Mesendoderm (in vitro differentiated cells): ENCODE measurements at regions not wholly inside any gene's neighbourhood (a gene's known extent, or its start where the extent isn't known, plus 50 kb on each side); places are given as distances from the start of the nearest gene placed in this dataset.

ENCODE experiments used
- DNase-seq: peaks from one replicate; pipeline ENCODE4 v3.0.0; 2013
- H2AK5ac ChIP-seq: 2 replicates; pipeline ENCODE4 v1.6.1; 2013; ENCODE audit warnings: low read length, inconsistent platforms
- H2BK120ac ChIP-seq: 2 replicates; pipeline ENCODE4 v1.6.1; 2013; ENCODE audit warnings: low read depth, mild to moderate bottlenecking, low read length, moderate library complexity, mixed read lengths
- H2BK15ac ChIP-seq: replicated peaks from 2 replicates; pipeline ENCODE4 v1.6.1; 2013; ENCODE audit warnings: low read depth, mild to moderate bottlenecking, moderate library complexity
- H2BK5ac ChIP-seq: 2 replicates; pipeline ENCODE4 v1.6.1; 2013; ENCODE audit warnings: low read length, inconsistent platforms
- H3K18ac ChIP-seq: 2 replicates; pipeline ENCODE4 v1.6.1; 2013; ENCODE audit warnings: mild to moderate bottlenecking, low read length, mixed read lengths
- H3K23ac ChIP-seq: one replicate; pipeline ENCODE4 v1.6.1; 2013; ENCODE audit warnings: low read length
- H3K27ac ChIP-seq: 2 replicates; pipeline ENCODE4 v1.5.1; 2013; ENCODE audit warnings: low read depth, mild to moderate bottlenecking, inconsistent platforms, low read length, moderate library complexity
- H3K27me3 ChIP-seq: 2 replicates; pipeline ENCODE4 v1.6.1; 2013; ENCODE audit warnings: low read length, control low read depth, mild to moderate bottlenecking, inconsistent platforms; ENCODE audit not compliant: insufficient read depth, poor library complexity
- H3K36me3 ChIP-seq: 2 replicates; pipeline ENCODE4 v1.6.1; 2013; ENCODE audit warnings: low read length, inconsistent platforms; ENCODE audit not compliant: control insufficient read depth, insufficient read depth
- H3K4ac ChIP-seq: one replicate; pipeline ENCODE4 v1.6.1; 2013; ENCODE audit warnings: low read depth, mild to moderate bottlenecking, low read length, moderate library complexity
- H3K4me1 ChIP-seq: 2 replicates; pipeline ENCODE4 v1.6.1; 2013; ENCODE audit warnings: low read depth, low read length, inconsistent platforms; ENCODE audit not compliant: control insufficient read depth
- H3K4me2 ChIP-seq: 2 replicates; pipeline ENCODE4 v1.6.1; 2013; ENCODE audit warnings: low read length
- H3K4me3 ChIP-seq: 2 replicates; pipeline ENCODE4 v1.5.1; 2013; ENCODE audit warnings: mild to moderate bottlenecking, low read length
- H3K56ac ChIP-seq: one replicate; pipeline ENCODE4 v1.6.1; 2013; ENCODE audit warnings: low read length
- H3K79me1 ChIP-seq: 2 replicates; pipeline ENCODE4 v1.6.1; 2013; ENCODE audit warnings: low read length, inconsistent platforms
- H3K79me2 ChIP-seq: 2 replicates; pipeline ENCODE4 v1.6.1; 2013; ENCODE audit warnings: mild to moderate bottlenecking, low read length; ENCODE audit not compliant: control insufficient read depth, insufficient read depth
- H3K9ac ChIP-seq: 2 replicates; pipeline ENCODE4 v1.6.1; 2013; ENCODE audit warnings: low read length, inconsistent platforms
- H4K5ac ChIP-seq: one replicate; pipeline ENCODE4 v1.6.1; 2013; ENCODE audit warnings: low read length
- H4K8ac ChIP-seq: one replicate; pipeline ENCODE4 v1.6.1; 2013; ENCODE audit warnings: low read depth, mild to moderate bottlenecking, control low read depth, low read length, moderate library complexity
- WGBS: extraction: QIAGEN DNeasy Blood & Tissue Kit; methylation state at CpG from one replicate; pipeline ENCODE4 v1.1.7; 2013; ENCODE audit warnings: low lambda C conversion rate, missing lambda C conversion rate; ENCODE audit not compliant: insufficient coverage; ENCODE audit errors: extremely low coverage; 5-methylcytosine and 5-hydroxymethylcytosine counted together

- Histone ChIP-seq H2BK5ac (no peak overlapping the region), H2AK5ac (no peak overlapping the region), H3K9ac (no peak overlapping the region), H3K4me3 (no peak overlapping the region), H2BK120ac (no peak overlapping the region), H3K4ac (no peak overlapping the region), H3K27me3 (no peaks in the 10 kb centered on the region), H3K18ac (no peak overlapping the region), H4K8ac (no peak overlapping the region), H3K27ac (no peak overlapping the region), H3K36me3 (no peaks in the 10 kb centered on the region), H4K5ac (no peak overlapping the region), H3K56ac (no peak overlapping the region), H3K4me1 (no peaks in the 10 kb centered on the region), H3K79me1 (no peaks in the 10 kb centered on the region), H3K79me2 (no peaks in the 10 kb centered on the region), H3K4me2 (no peak overlapping the region), H2BK15ac (no peak overlapping the region), H3K23ac (no peak overlapping the region)
- no peak for DNase-seq
- WGBS, result no CpG with 5 or more reads among the region's 7 CpGs
Observed at GRCh38 chr15:70561885-70562284, 201.5 kb downstream of the UACA start.

GRCh38 chr15:70560617-70561328, 202.6 kb downstream of the UACA start:
- no peak for DNase-seq
- WGBS, result no CpG with 5 or more reads among the region's 4 CpGs
- H3K23ac ChIP-seq, result no peak overlapping the region

GRCh38 chr15:70559265-70560239, 203.8 kb downstream of the UACA start:
- Histone ChIP-seq H4K8ac (no peak overlapping the region), H3K4ac (no peak overlapping the region), H4K5ac (no peak overlapping the region), H3K23ac (no peak overlapping the region), H3K4me1 (no peaks in the 10 kb centered on the region), H3K36me3 (no peaks in the 10 kb centered on the region), H3K79me2 (no peaks in the 10 kb centered on the region), H2AK5ac (no peak overlapping the region), H3K27ac (no peak overlapping the region), H3K9ac (no peak overlapping the region), H3K56ac (no peak overlapping the region), H3K18ac (no peak overlapping the region), H3K79me1 (no peaks in the 10 kb centered on the region), H2BK120ac (no peak overlapping the region), H3K27me3 (no peaks in the 10 kb centered on the region), H3K4me3 (no peak overlapping the region), H3K4me2 (no peak overlapping the region), H2BK5ac (no peak overlapping the region), H2BK15ac (no peak overlapping the region)
- no peak for DNase-seq
- WGBS, result no CpG with 5 or more reads among the region's 20 CpGs

More at GRCh38 chr15:70560617-70561328, 202.6 kb downstream of the UACA start:
- Histone ChIP-seq H3K9ac (no peak overlapping the region), H3K27ac (no peak overlapping the region), H2BK5ac (no peak overlapping the region), H3K79me1 (no peaks in the 10 kb centered on the region), H3K27me3 (no peaks in the 10 kb centered on the region), H3K4ac (no peak overlapping the region), H4K8ac (no peak overlapping the region), H3K4me2 (no peak overlapping the region), H2BK15ac (no peak overlapping the region), H4K5ac (no peak overlapping the region), H2AK5ac (no peak overlapping the region), H3K18ac (no peak overlapping the region), H3K56ac (no peak overlapping the region), H2BK120ac (no peak overlapping the region), H3K4me3 (no peak overlapping the region), H3K4me1 (no peaks in the 10 kb centered on the region), H3K79me2 (no peaks in the 10 kb centered on the region), H3K36me3 (no peaks in the 10 kb centered on the region)

- H3K56ac ChIP-seq, result no peak overlapping the region
- no peak overlapping the region for H2AK5ac ChIP-seq
- H3K18ac ChIP-seq, result no peak overlapping the region
- H3K79me1 ChIP-seq, result no peaks in the 10 kb centered on the region
- 100% methylated on average over 1 of the region's 10 CpGs for WGBS
- no peak overlapping the region for H2BK120ac ChIP-seq
- H3K4me1 ChIP-seq, result no peaks in the 10 kb centered on the region
- no peak overlapping the region for H3K9ac ChIP-seq
- H2BK15ac ChIP-seq, result no peak overlapping the region
- no peak overlapping the region for H3K4ac ChIP-seq
- no peak overlapping the region for H4K5ac ChIP-seq
- no peak overlapping the region for H4K8ac ChIP-seq
- no peak overlapping the region for H3K4me2 ChIP-seq
- H3K4me3 ChIP-seq, result no peak overlapping the region
- H3K27me3 ChIP-seq, result no peaks in the 10 kb centered on the region
- no peak overlapping the region for H2BK5ac ChIP-seq
- H3K79me2 ChIP-seq, result no peaks in the 10 kb centered on the region
- no peak overlapping the region for H3K23ac ChIP-seq
- no peak overlapping the region for H3K27ac ChIP-seq
- H3K36me3 ChIP-seq, result no peaks in the 10 kb centered on the region
- no peak for DNase-seq
Observed at GRCh38 chr15:70558406-70559264, 204.7 kb downstream of the UACA start.

GRCh38 chr15:70557521-70558258, 205.7 kb downstream of the UACA start:
- Histone ChIP-seq H3K27me3 (no peaks in the 10 kb centered on the region), H3K4me1 (no peaks in the 10 kb centered on the region), H3K18ac (no peak overlapping the region), H4K5ac (no peak overlapping the region), H3K36me3 (no peaks in the 10 kb centered on the region), H3K79me1 (no peaks in the 10 kb centered on the region), H3K4ac (no peak overlapping the region), H3K56ac (no peak overlapping the region), H3K79me2 (no peaks in the 10 kb centered on the region), H2AK5ac (no peak overlapping the region), H4K8ac (no peak overlapping the region), H2BK5ac (no peak overlapping the region), H3K9ac (no peak overlapping the region), H2BK120ac (no peak overlapping the region), H3K23ac (no peak overlapping the region), H3K4me2 (no peak overlapping the region), H3K4me3 (no peak overlapping the region), H2BK15ac (no peak overlapping the region), H3K27ac (no peak overlapping the region)
- DNase-seq, result no peak
- no CpG with 5 or more reads among the region's 3 CpGs for WGBS
